Ascending aorta (tissue), 2 donors: ENCODE measurements at regions not wholly inside any gene's neighbourhood (a gene's known extent, or its start where the extent isn't known, plus 50 kb on each side); places are given as distances from the start of the nearest gene placed in this dataset.
"Not testable (repeated sequence)": the region's sequence is repeated elsewhere in the genome, so short reads cannot be mapped to it uniquely, and the experiment has no call there.

Experiments
- DNase-seq, 2 donors: peaks; one replicate each; pipeline ENCODE4 v3.0.0-alpha.2; 2019; ENCODE audit warnings: low spot score in 2 of 2
- H3K27ac ChIP-seq, 2 donors: fragments of 200-600 bp; sonication (generic); one replicate each; pipeline ENCODE4 v1.5.1; 2016 to 2017; ENCODE audit warnings: mild to moderate bottlenecking in 1 of 2
- H3K27me3 ChIP-seq: fragments of 200-600 bp; sonication (generic); one replicate; pipeline ENCODE4 v1.5.1; 2017
- H3K36me3 ChIP-seq, 2 donors: fragments of 200-600 bp; sonication (generic); one replicate each; pipeline ENCODE4 v1.5.1; 2016
- H3K4me1 ChIP-seq, 2 donors: fragments of 200-600 bp; sonication (generic); one replicate each; pipeline ENCODE4 v1.5.1; 2016 to 2017; ENCODE audit warnings: mild to moderate bottlenecking in 1 of 2
- H3K4me3 ChIP-seq, 2 donors: fragments of 200-600 bp; sonication (generic); one replicate each; pipeline ENCODE4 v1.5.1; 2016 to 2017; ENCODE audit warnings: mild to moderate bottlenecking in 1 of 2
- H3K9me3 ChIP-seq, 2 donors: fragments of 200-600 bp; sonication (generic); one replicate each; pipeline ENCODE4 v1.5.1; 2016
- intact Hi-C: fragments of 100-400 bp; cut with DNase I; formaldehyde crosslinking; loops from one replicate; pipeline ENCODE4 v1.15.1; 2023
- TF ChIP-seq, protein P1 (sequence below), 3 experiments: fragments of 200-600 bp in 2 of 3; fragments of 450-650 bp in 1 of 3; sonication (generic) in 2 of 3; IDR thresholded peaks; one replicate each; pipeline ENCODE4 v1.5.1; 2016 to 2019; ENCODE audit warnings: antibody characterized with exemption in 3 of 3, mild to moderate bottlenecking in 1 of 3, moderate library complexity in 1 of 3

GRCh38 chr12:86719381-86719780 lies 463.2 kb upstream of the MGAT4C start:
- intact Hi-C loops: loop anchor here (10.0 kb wide), 1 partner anchor 605 kb away; no protein-coding TSS in a partner anchor
- H3K4me3 ChIP-seq: no peak overlapping the region

DNA sequence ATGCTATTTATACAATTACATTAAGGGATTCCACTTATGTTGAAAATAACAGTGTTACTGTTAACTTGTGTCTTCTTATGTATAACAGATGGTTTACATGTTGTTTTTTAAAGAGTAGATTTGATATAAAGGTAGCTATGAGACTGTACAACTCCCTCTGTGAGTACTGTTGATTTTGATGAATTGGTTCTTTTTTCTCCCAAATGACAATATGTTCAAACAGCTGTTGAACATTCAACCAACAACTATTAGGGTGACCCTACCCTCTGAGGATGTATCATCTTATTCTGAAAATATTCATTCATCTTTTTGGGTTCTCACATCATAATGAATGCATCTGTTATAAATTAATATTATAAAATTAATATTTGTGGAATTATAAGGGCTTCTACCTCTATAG lies 456.9 kb upstream of the MGAT4C start:
- H3K27me3 ChIP-seq: no peaks in the 10 kb centered on the region
- DNase-seq: no peak
- H3K9me3 ChIP-seq: no peaks in the 10 kb centered on the region
- no peak overlapping the region for H3K27ac ChIP-seq
- no peaks in the 10 kb centered on the region for H3K36me3 ChIP-seq
- intact Hi-C loops: loop anchor here (10.0 kb wide), 1 partner anchor 612 kb away; no protein-coding TSS in a partner anchor
- no peak overlapping the region for H3K4me3 ChIP-seq
- H3K4me1 ChIP-seq: no peaks in the 10 kb centered on the region
- TF ChIP-seq, protein P1, sequence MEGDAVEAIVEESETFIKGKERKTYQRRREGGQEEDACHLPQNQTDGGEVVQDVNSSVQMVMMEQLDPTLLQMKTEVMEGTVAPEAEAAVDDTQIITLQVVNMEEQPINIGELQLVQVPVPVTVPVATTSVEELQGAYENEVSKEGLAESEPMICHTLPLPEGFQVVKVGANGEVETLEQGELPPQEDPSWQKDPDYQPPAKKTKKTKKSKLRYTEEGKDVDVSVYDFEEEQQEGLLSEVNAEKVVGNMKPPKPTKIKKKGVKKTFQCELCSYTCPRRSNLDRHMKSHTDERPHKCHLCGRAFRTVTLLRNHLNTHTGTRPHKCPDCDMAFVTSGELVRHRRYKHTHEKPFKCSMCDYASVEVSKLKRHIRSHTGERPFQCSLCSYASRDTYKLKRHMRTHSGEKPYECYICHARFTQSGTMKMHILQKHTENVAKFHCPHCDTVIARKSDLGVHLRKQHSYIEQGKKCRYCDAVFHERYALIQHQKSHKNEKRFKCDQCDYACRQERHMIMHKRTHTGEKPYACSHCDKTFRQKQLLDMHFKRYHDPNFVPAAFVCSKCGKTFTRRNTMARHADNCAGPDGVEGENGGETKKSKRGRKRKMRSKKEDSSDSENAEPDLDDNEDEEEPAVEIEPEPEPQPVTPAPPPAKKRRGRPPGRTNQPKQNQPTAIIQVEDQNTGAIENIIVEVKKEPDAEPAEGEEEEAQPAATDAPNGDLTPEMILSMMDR (IDR thresholded peaks at IDR 0.05): no peak

More at GRCh38 chr12:86719381-86719780, 463.2 kb upstream of the MGAT4C start:
- Histone ChIP-seq H3K9me3 (no peaks in the 10 kb centered on the region), H3K4me1 (no peaks in the 10 kb centered on the region), H3K27me3 (no peaks in the 10 kb centered on the region), H3K27ac (no peak overlapping the region), H3K36me3 (no peaks in the 10 kb centered on the region)
- DNase-seq: no peak
- TF ChIP-seq, protein P1 (IDR thresholded peaks at IDR 0.05): no peak

GRCh38 chr12:86712425-86712843 lies 456.2 kb upstream of the MGAT4C start:
- DNase-seq: no peak
- H3K36me3 ChIP-seq: no peaks in the 10 kb centered on the region
- H3K27me3 ChIP-seq: no peaks in the 10 kb centered on the region
- intact Hi-C loops: loop anchor here (10.0 kb wide), 1 partner anchor 612 kb away; no protein-coding TSS in a partner anchor
- TF ChIP-seq, protein P1 (IDR thresholded peaks at IDR 0.05): no peak
- no peak overlapping the region for H3K27ac ChIP-seq
- H3K4me3 ChIP-seq: no peak overlapping the region
- no peaks in the 10 kb centered on the region for H3K9me3 ChIP-seq
- H3K4me1 ChIP-seq: no peaks in the 10 kb centered on the region

- Histone ChIP-seq H3K27ac (no peak overlapping the region), H3K36me3 (no peaks in the 10 kb centered on the region), H3K4me3 (no peak overlapping the region), H3K9me3 (no peaks in the 10 kb centered on the region), H3K4me1 (no peaks in the 10 kb centered on the region), H3K27me3 (no peaks in the 10 kb centered on the region)
- TF ChIP-seq, protein P1 (IDR thresholded peaks at IDR 0.05): no peak
- DNase-seq: no peak
- intact Hi-C loops: loop anchor here (10.0 kb wide), 1 partner anchor 613 kb away; no protein-coding TSS in a partner anchor
These were observed 455.5 kb upstream of the MGAT4C start for GRCh38 chr12:86711731-86712130.

DNA sequence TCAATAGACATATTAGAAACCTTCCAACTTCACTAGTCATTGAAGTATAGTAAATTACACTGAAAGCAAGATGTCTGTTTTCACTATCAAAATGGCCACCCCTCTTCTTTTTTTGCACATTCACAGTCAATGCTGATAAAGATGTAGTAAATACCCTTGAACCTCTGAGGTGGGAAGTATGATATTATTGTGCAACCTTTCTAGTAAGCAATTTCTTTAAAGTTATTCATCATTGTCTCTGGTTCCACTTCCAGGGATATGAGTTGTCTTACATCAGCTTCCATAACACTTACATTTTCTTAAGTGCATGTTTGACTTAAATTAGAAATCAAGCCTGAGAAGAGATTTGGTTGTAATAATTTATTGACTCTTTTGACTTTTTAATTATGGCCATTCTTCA lies 453.9 kb upstream of the MGAT4C start:
- H3K4me3 ChIP-seq: no peak overlapping the region
- DNase-seq: no peak
- H3K27me3 ChIP-seq: no peaks in the 10 kb centered on the region
- no peaks in the 10 kb centered on the region for H3K36me3 ChIP-seq
- TF ChIP-seq, protein P1 (IDR thresholded peaks at IDR 0.05): no peak
- intact Hi-C loops: loop anchor here (10.0 kb wide), 1 partner anchor 615 kb away; no protein-coding TSS in a partner anchor
- H3K4me1 ChIP-seq: no peaks in the 10 kb centered on the region
- no peak overlapping the region for H3K27ac ChIP-seq
- H3K9me3 ChIP-seq: no peaks in the 10 kb centered on the region

DNA sequence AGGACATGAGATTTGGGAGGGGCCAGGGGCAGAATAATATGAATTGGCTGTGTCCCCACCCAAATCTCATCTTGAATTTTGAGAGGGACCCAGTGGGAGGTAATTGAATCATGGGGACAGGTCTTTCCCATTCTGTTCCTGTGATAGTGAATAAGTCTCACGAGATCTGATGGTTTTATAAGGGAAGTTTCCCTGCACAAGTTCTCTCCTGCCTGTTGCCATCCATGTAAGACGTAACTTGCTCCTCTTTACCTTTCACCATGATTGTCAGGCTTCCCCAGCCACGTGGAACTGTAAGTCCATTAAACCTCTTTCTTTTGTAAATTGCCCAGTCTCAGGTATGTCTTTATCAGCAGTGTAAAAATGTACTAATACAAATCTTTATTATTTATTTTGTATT lies 452.8 kb upstream of the MGAT4C start:
- DNase-seq, H3K9me3 ChIP-seq, H3K4me1 ChIP-seq, intact Hi-C loops, H3K36me3 ChIP-seq, H3K4me3 ChIP-seq, H3K27me3 ChIP-seq, H3K27ac ChIP-seq: not testable (repeated sequence)
